Mesothelial cell of epicardium (in vitro differentiated cells): ENCODE measurements at regions not wholly inside any gene's neighbourhood (a gene's known extent, or its start where the extent isn't known, plus 50 kb on each side); places are given as distances from the start of the nearest gene placed in this dataset.

Experiments
- DNase-seq, 2 experiments: peaks; one replicate each; pipeline ENCODE4 v3.0.0; 2021; ENCODE audit warnings: low spot score in 2 of 2; ENCODE audit not compliant: unreplicated experiment in 2 of 2
- H3K27ac Mint-ChIP-seq: 2 replicates; pipeline ENCODE4 v1.8.0; 2021; ENCODE audit warnings: mixed read lengths
- H3K27me3 Mint-ChIP-seq: 2 replicates; pipeline ENCODE4 v1.8.0; 2021; ENCODE audit warnings: low read depth, mixed read lengths
- H3K36me3 Mint-ChIP-seq: 2 replicates; pipeline ENCODE4 v1.8.0; 2021; ENCODE audit warnings: mixed read lengths
- H3K4me1 Mint-ChIP-seq: 2 replicates; pipeline ENCODE4 v1.8.0; 2021; ENCODE audit warnings: mixed read lengths
- H3K4me3 Mint-ChIP-seq: 2 replicates; pipeline ENCODE4 v1.8.0; 2021; ENCODE audit warnings: mild to moderate bottlenecking, moderate library complexity, mixed read lengths
- H3K9me3 Mint-ChIP-seq: 2 replicates; pipeline ENCODE4 v1.8.0; 2021; ENCODE audit warnings: mixed read lengths
- CTCF ChIP-seq: fragments of 200-600 bp; sonication (generic); IDR thresholded peaks from one replicate; pipeline ENCODE4 v1.5.0; 2021; ENCODE audit warnings: antibody characterized with exemption; ENCODE audit not compliant: unreplicated experiment

DNA sequence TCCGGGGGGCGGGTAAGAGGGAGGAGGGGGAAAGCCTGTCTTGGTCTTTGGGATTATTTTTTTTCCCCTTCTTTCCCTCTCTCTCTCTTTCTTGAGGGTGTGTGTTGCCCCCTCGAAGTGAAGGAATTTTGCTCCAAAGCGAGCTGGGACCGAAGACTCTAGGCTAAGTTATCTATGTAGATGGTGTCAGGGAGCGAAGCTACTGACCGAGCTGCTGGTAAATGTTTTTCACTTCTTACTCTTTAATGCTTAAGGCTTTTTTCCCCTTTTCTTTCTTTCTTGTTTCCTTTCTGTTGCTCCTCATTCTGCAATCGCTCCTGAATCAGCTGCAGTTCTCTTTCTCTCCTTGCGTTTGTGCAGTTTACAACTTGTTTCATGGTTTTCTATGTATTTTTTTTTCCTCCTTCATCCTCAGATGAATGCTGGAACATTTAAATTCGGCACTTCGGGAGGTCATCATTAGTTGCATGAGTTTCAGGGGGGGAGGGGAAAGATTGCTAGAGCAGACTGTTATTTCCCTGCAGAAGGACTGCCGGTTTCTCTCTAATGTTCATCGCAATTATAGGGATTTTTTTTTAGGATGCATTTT is 1312.0 kb upstream of the WWC1 start:
- Mint-ChIP-seq H3K4me3 (peak overlapping the region; percentile 92), H3K4me1 (peaks cover 51% of the 10 kb centered on the region), H3K9me3 (no peaks in the 10 kb centered on the region), H3K27me3 (no peaks in the 10 kb centered on the region), H3K27ac (peak overlapping the region; percentile 60), H3K36me3 (no peaks in the 10 kb centered on the region)
- TF ChIP-seq CTCF: no peak
- no peak for DNase-seq

DNA sequence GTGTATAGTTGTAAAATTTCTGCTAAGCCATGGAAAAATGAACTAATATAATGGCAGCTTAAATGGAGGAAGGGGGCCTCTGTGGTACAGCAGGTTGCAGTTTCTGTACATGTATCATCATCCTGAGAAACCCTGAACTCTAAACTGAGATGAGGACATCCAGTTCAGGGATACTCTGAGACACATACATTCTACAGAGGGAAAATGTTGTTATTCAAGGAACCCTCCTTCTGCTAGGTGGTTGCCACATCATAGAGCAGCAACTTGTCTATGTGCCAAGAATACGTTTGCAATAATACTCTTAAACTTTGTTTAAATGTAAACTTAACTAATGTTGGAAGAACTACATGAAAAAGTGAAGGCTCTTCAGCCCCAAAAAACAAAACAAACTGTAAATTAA is 1310.8 kb upstream of the WWC1 start:
- no peaks in the 10 kb centered on the region for H3K27me3 Mint-ChIP-seq
- no peak for DNase-seq
- peaks cover 51% of the 10 kb centered on the region for H3K4me1 Mint-ChIP-seq
- no peak for TF ChIP-seq CTCF
- H3K36me3 Mint-ChIP-seq: no peaks in the 10 kb centered on the region
- H3K4me3 Mint-ChIP-seq: peak overlapping the region; percentile 92
- H3K27ac Mint-ChIP-seq: peak overlapping the region; percentile 37
- no peaks in the 10 kb centered on the region for H3K9me3 Mint-ChIP-seq

DNA sequence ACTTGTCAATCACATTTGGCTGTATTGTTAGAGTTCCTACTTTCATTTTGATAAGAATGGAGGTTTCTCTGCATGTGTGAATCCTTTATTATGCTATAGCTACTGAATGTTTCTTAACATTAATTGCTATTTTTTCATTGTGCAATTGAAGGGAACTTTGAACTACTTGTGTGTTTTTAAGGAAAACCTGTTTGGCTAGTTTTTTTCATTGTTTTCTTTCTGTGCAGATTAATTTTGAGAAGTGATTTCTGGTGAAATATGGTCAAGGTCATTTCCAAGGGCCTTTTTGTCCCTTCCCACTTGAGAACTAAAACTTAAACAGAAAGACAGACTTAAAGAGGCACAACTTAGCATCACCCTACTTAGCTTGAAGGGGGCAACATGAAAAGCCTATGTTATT is 1309.2 kb upstream of the WWC1 start:
- DNase-seq: no peak
- Mint-ChIP-seq H3K27ac (peak overlapping the region; percentile 48), H3K36me3 (no peaks in the 10 kb centered on the region), H3K4me3 (peak overlapping the region; percentile 13), H3K9me3 (no peaks in the 10 kb centered on the region), H3K27me3 (no peaks in the 10 kb centered on the region), H3K4me1 (peaks cover 58% of the 10 kb centered on the region)
- no peak for TF ChIP-seq CTCF

GRCh38 chr5:166991601-166992000 is 1299.8 kb upstream of the WWC1 start:
- H3K4me1 Mint-ChIP-seq: peaks cover 27% of the 10 kb centered on the region
- no peaks in the 10 kb centered on the region for H3K9me3 Mint-ChIP-seq
- H3K27ac Mint-ChIP-seq: no peak overlapping the region
- H3K36me3 Mint-ChIP-seq: no peaks in the 10 kb centered on the region
- H3K27me3 Mint-ChIP-seq: no peaks in the 10 kb centered on the region
- no peak overlapping the region for H3K4me3 Mint-ChIP-seq
- no peak for TF ChIP-seq CTCF
- no peak for DNase-seq

- Mint-ChIP-seq H3K27me3 (no peaks in the 10 kb centered on the region), H3K27ac (no peak overlapping the region)
Observed at GRCh38 chr5:166992108-166992507, 1299.3 kb upstream of the WWC1 start.

More at GRCh38 chr5:166992108-166992507, 1299.3 kb upstream of the WWC1 start:
- no peak for TF ChIP-seq CTCF
- Mint-ChIP-seq H3K4me1 (peaks cover 23% of the 10 kb centered on the region), H3K9me3 (no peaks in the 10 kb centered on the region), H3K36me3 (no peaks in the 10 kb centered on the region), H3K4me3 (no peak overlapping the region)
- DNase-seq: no peak
